ENCODE measurements at regions not wholly inside any gene's neighbourhood (a gene's known extent, or its start where the extent isn't known, plus 50 kb on each side); places are given as distances from the start of the nearest gene placed in this dataset.

- DNase-seq (ENCODE audit: extremely low read depth in 1 of 4, low spot score in 3 of 4): no peak
- Histone ChIP-seq H3K4me3 (no peak overlapping the region), H3K9me1 (ENCODE audit: control insufficient read depth, insufficient read depth, low read length) (no peaks in the 10 kb centered on the region), H3K36me3 (ENCODE audit: control insufficient read depth, insufficient read depth, low read length) (no peaks in the 10 kb centered on the region), H3K9ac (ENCODE audit: insufficient read depth in 1 of 2, low read depth in 2 of 2, low read length in 2 of 2) (no peak overlapping the region), H3K4me2 (ENCODE audit: insufficient read depth, low read length) (no peak overlapping the region), H3K27me3 (ENCODE audit: control insufficient read depth in 2 of 2, insufficient read depth in 2 of 2, low read length in 2 of 2) (no peaks in the 10 kb centered on the region), H3K27ac (ENCODE audit: extremely low read depth, low read depth, low read length) (no peak overlapping the region), H3K4me1 (replicated peaks in 1 of 2; ENCODE audit: control insufficient read depth in 2 of 2, insufficient read depth in 2 of 2, low read length in 2 of 2) (no peaks in the 10 kb centered on the region), H3K9me3 (replicated peaks; ENCODE audit: control insufficient read depth, insufficient read depth, low read depth, low read length) (no peaks in the 10 kb centered on the region; the same call in 1 of the 2 replicates), H2AFZ (ENCODE audit: low read depth, low read length) (no peak overlapping the region), H4K20me1 (replicated peaks; ENCODE audit: control insufficient read depth, insufficient read depth, low read length) (no peaks in the 10 kb centered on the region), H3K79me2 (ENCODE audit: control insufficient read depth, insufficient read depth, low read length) (no peaks in the 10 kb centered on the region)
- no TSS peak for BruUV-seq (replicated peaks)
- in situ Hi-C loops (cut with MboI): no loop called here
- ATAC-seq: no peak
- FAIRE-seq: no peak
- POLR2A ChIA-PET: no interaction called here
- intact Hi-C loops (cut with micrococcal nuclease): no loop called here
- CTCF ChIA-PET (ENCODE audit: low intra/inter-chr PET ratio): no interaction called here
- WGBS (ENCODE audit: insufficient coverage, low coverage, missing lambda C conversion rate): 3% methylated on average over 4 of the region's 4 CpGs
- no peak for TF ChIP-seq CHD2 (IDR thresholded peaks at IDR 0.05; ENCODE audit: low read depth, low read length)
- TF ChIP-seq NKRF (IDR thresholded peaks at IDR 0.05; ENCODE audit: borderline replicate concordance): no peak
- TF ChIP-seq ZNF655 (CRISPR knock-in tag; IDR thresholded peaks at IDR 0.05): no peak
- TF ChIP-seq ZNF639 (CRISPR knock-in tag; conservative IDR thresholded peaks at IDR 0.05 in 1 of 2, IDR thresholded peaks at IDR 0.05 in 1 of 2): no peak
- no peak for TF ChIP-seq ZBTB26 (CRISPR knock-in tag; IDR thresholded peaks at IDR 0.05)
- TF ChIP-seq TEAD2 (tag; IDR thresholded peaks at IDR 0.05): no peak
- TF ChIP-seq HLTF (IDR thresholded peaks at IDR 0.05): no peak
- no peak for TF ChIP-seq ZNF311 (CRISPR knock-in tag; IDR thresholded peaks at IDR 0.05)
- no peak for TF ChIP-seq RNF219 (CRISPR knock-in tag; IDR thresholded peaks at IDR 0.05)
- TF ChIP-seq SNRNP70 (optimal IDR thresholded peaks at IDR 0.05; ENCODE audit: low read depth, low read length): no peak
- no peak for TF ChIP-seq HNRNPH1 (optimal IDR thresholded peaks at IDR 0.05; ENCODE audit: low read depth, low read length)
- no peak for TF ChIP-seq ETS1 (conservative IDR thresholded peaks at IDR 0.05; ENCODE audit: control insufficient read depth, low read depth, low read length)
- TF ChIP-seq ELF1 (tag; IDR thresholded peaks at IDR 0.05): no peak
- TF ChIP-seq ZNF644 (tag; IDR thresholded peaks at IDR 0.05; ENCODE audit: low read depth): no peak
Measured at GRCh38 chr4:43875655-43876054, 573.0 kb downstream of the KCTD8 start.
